ENCODE measurements at regions not wholly inside any gene's neighbourhood (a gene's known extent, or its start where the extent isn't known, plus 50 kb on each side); places are given as distances from the start of the nearest gene placed in this dataset.

- TF ChIP-seq RAD21 (IDR thresholded peaks at IDR 0.05; ENCODE audit: low read depth), result no peak
- no peak for TF ChIP-seq POLR2AphosphoS5 (IDR thresholded peaks at IDR 0.05; ENCODE audit: low read depth, low read length)
- no peak for TF ChIP-seq ATF3 (IDR thresholded peaks at IDR 0.05)
- no peak for TF ChIP-seq EZH2 (IDR thresholded peaks at IDR 0.05)
Measured at GRCh38 chr5:2986301-2986700, 234.8 kb upstream of the IRX2 start (continued).

GRCh38 chr5:2985718-2986117 lies 234.2 kb upstream of the IRX2 start:
- no peak overlapping the region for H3K9ac ChIP-seq (ENCODE audit: low read length)
- H3K27me3 ChIP-seq (ENCODE audit: insufficient read depth, low read length), result no peaks in the 10 kb centered on the region
- H4K20me1 ChIP-seq (ENCODE audit: insufficient read depth), result no peaks in the 10 kb centered on the region
- POLR2A ChIA-PET, result no interaction called here
- RAD21 ChIA-PET (ENCODE audit: low non-redundant PET in 1 of 2, low total read pairs in 2 of 2, uncharacterized antibody in 2 of 2, unreplicated experiment in 2 of 2), result no interaction called here
- TF ChIP-seq SIN3A (IDR thresholded peaks at IDR 0.05; ENCODE audit: low read depth) (no peak), TCF7L2 (IDR thresholded peaks at IDR 0.05; ENCODE audit: borderline replicate concordance, extremely low read depth, insufficient read depth, insufficient read length) (no peak), ELF1 (IDR thresholded peaks at IDR 0.05; ENCODE audit: borderline replicate concordance, low read depth) (no peak), MAX (IDR thresholded peaks at IDR 0.05) (no peak), POLR2A (IDR thresholded peaks at IDR 0.05; ENCODE audit: borderline replicate concordance, extremely low read depth, insufficient read depth, insufficient read length) (no peak), YY1 (IDR thresholded peaks at IDR 0.05; ENCODE audit: extremely low read depth, insufficient replicate concordance, low read depth, low read length) (no peak), CTCF (IDR thresholded peaks at IDR 0.05 in 2 of 3, conservative IDR thresholded peaks at IDR 0.05 in 1 of 3; ENCODE audit: borderline replicate concordance in 1 of 3, insufficient read depth in 1 of 3, low read depth in 2 of 3, low read length in 2 of 3) (no peak), ZFX (IDR thresholded peaks at IDR 0.05) (no peak), SRF (IDR thresholded peaks at IDR 0.05; ENCODE audit: low read depth) (no peak), REST (IDR thresholded peaks at IDR 0.05; ENCODE audit: low read depth) (no peak)
- H3K4me1 ChIP-seq (ENCODE audit: control insufficient read depth in 1 of 2, insufficient read depth in 2 of 2, low read length in 2 of 2), result no peaks in the 10 kb centered on the region
- H3K4me2 ChIP-seq (ENCODE audit: low read length), result no peak overlapping the region
- CTCF ChIA-PET, result no interaction called here
- H3K27ac ChIP-seq (ENCODE audit: low read depth, low read length), result no peak overlapping the region
- DNase-seq (ENCODE audit: low read depth, low spot score) (no peak), ATAC-seq (no peak)
- H3K4me3 ChIP-seq (replicated peaks in 1 of 2; ENCODE audit: low read depth in 1 of 2, low read length in 2 of 2), result no peak overlapping the region
- no peaks in the 10 kb centered on the region for H3K36me3 ChIP-seq (ENCODE audit: control insufficient read depth in 1 of 2, insufficient read depth in 2 of 2, low read length in 2 of 2)
- intact Hi-C loops (cut with micrococcal nuclease), result no loop called here
- H3K9me3 ChIP-seq (ENCODE audit: control insufficient read depth in 1 of 2, insufficient read depth in 1 of 2, low read depth in 1 of 2, low read length in 2 of 2), result peaks cover 22 to 34% of the 10 kb centered on the region in 2 experiments; a peak in 3 of 4 replicates
- no TSS peak for BruUV-seq (replicated peaks)
- no peaks in the 10 kb centered on the region for H3K79me2 ChIP-seq (ENCODE audit: insufficient read depth, low read length)
- H2AFZ ChIP-seq (ENCODE audit: low read depth, low read length, poor library complexity, severe bottlenecking), result no peak overlapping the region
- no peaks in the 10 kb centered on the region for H3K9me2 ChIP-seq (ENCODE audit: insufficient read depth)
